Activated CD4-positive, alpha-beta T cell treated with anti-CD3 and anti-CD28 coated beads, Interleukin-2, Interleukin-4, amounts not matched to agents 100 ng/mL and 50 ng/mL, durations not matched to agents 16 hours and 8 hours (primary cell): ENCODE measurements at regions not wholly inside any gene's neighbourhood (a gene's known extent, or its start where the extent isn't known, plus 50 kb on each side); places are given as distances from the start of the nearest gene placed in this dataset.

Experiments used
- DNase-seq: peaks from one replicate; pipeline ENCODE4 v3.0.0-alpha.2; 2020; ENCODE audit warnings: low spot score

- no peak for DNase-seq
Measured at GRCh38 chr2:23241611-23242245, 143.3 kb upstream of the KLHL29 start.

- no peak for DNase-seq
Measured at GRCh38 chr2:23243073-23243659, 141.8 kb upstream of the KLHL29 start.

GRCh38 chr2:23244617-23245016 lies 140.4 kb upstream of the KLHL29 start:
- no peak for DNase-seq

GRCh38 chr2:23246992-23247683 lies 137.8 kb upstream of the KLHL29 start:
- no peak for DNase-seq

GRCh38 chr2:23248667-23249066 lies 136.3 kb upstream of the KLHL29 start:
- DNase-seq: no peak

GRCh38 chr2:23249348-23249747 lies 135.6 kb upstream of the KLHL29 start:
- DNase-seq: no peak

GRCh38 chr2:23250371-23250770 lies 134.6 kb upstream of the KLHL29 start:
- DNase-seq: no peak

GRCh38 chr2:23256643-23257042 lies 128.3 kb upstream of the KLHL29 start:
- no peak for DNase-seq

- DNase-seq: no peak
Measured at GRCh38 chr2:23260621-23261020, 124.4 kb upstream of the KLHL29 start.

- no peak for DNase-seq
Measured at GRCh38 chr2:23268467-23269263, 116.3 kb upstream of the KLHL29 start.

GRCh38 chr2:23269747-23270146 lies 115.2 kb upstream of the KLHL29 start:
- DNase-seq: no peak

GRCh38 chr2:23270810-23271209 lies 114.2 kb upstream of the KLHL29 start:
- DNase-seq: no peak

GRCh38 chr2:23271230-23271629 lies 113.7 kb upstream of the KLHL29 start:
- no peak for DNase-seq

GRCh38 chr2:23273786-23274185 lies 111.2 kb upstream of the KLHL29 start:
- DNase-seq: no peak

GRCh38 chr2:23280401-23280800 lies 104.6 kb upstream of the KLHL29 start:
- no peak for DNase-seq

GRCh38 chr2:23283653-23284052 lies 101.3 kb upstream of the KLHL29 start:
- DNase-seq: no peak

- no peak for DNase-seq
Measured at GRCh38 chr2:23285091-23285800, 99.7 kb upstream of the KLHL29 start.

GRCh38 chr2:23286031-23286757 lies 98.8 kb upstream of the KLHL29 start:
- DNase-seq: no peak

GRCh38 chr2:23286758-23287704 lies 97.9 kb upstream of the KLHL29 start:
- DNase-seq: no peak

- DNase-seq: no peak
Measured at GRCh38 chr2:23289671-23290070, 95.3 kb upstream of the KLHL29 start.
